ENCODE measurements at regions not wholly inside any gene's neighbourhood (a gene's known extent, or its start where the extent isn't known, plus 50 kb on each side); places are given as distances from the start of the nearest gene placed in this dataset.

GRCh38 chr16:59356709-59357108 is 622.6 kb upstream of the GOT2 start:
- DNase-seq = no peak
- H3K9me3 ChIP-seq = no peaks in the 10 kb centered on the region
- 15 to 16% methylated on average over 1 of the region's 1 CpG for WGBS, 2 donors
- H3K27me3 ChIP-seq = no peaks in the 10 kb centered on the region
- TF ChIP-seq POLR2A (IDR thresholded peaks at IDR 0.05) = no peak
- TF ChIP-seq POLR2AphosphoS5 (IDR thresholded peaks at IDR 0.05) = no peak
- no peak for TF ChIP-seq EP300 (IDR thresholded peaks at IDR 0.05)
- no peaks in the 10 kb centered on the region for H3K4me1 ChIP-seq
- H3K36me3 ChIP-seq = no peaks in the 10 kb centered on the region
- intact Hi-C loops (cut with DNase I) = no loop called here
- H3K4me3 ChIP-seq = no peak overlapping the region
- no peak overlapping the region for H3K27ac ChIP-seq

GRCh38 chr16:59356144-59356543 is 622.0 kb upstream of the GOT2 start:
- Histone ChIP-seq H3K27me3 (no peaks in the 10 kb centered on the region), H3K4me3 (no peak overlapping the region), H3K4me1 (no peaks in the 10 kb centered on the region), H3K9me3 (no peaks in the 10 kb centered on the region), H3K27ac (no peak overlapping the region), H3K36me3 (no peaks in the 10 kb centered on the region)
- no peak for DNase-seq
- intact Hi-C loops (cut with DNase I) = no loop called here
- TF ChIP-seq CTCF (IDR thresholded peaks at IDR 0.05) (no peak), POLR2AphosphoS5 (IDR thresholded peaks at IDR 0.05) (no peak), POLR2A (IDR thresholded peaks at IDR 0.05) (no peak), EP300 (IDR thresholded peaks at IDR 0.05) (no peak)
- 65 to 70% methylated on average over 5 of the region's 5 CpGs for WGBS, 2 donors

- Histone ChIP-seq H3K4me1 (no peaks in the 10 kb centered on the region), H3K9me3 (no peaks in the 10 kb centered on the region), H3K36me3 (no peaks in the 10 kb centered on the region), H3K27ac (no peak overlapping the region), H3K27me3 (no peaks in the 10 kb centered on the region), H3K4me3 (no peak overlapping the region)
- DNase-seq = no peak
- WGBS, 2 donors = 36 to 57% methylated on average over 2 of the region's 2 CpGs
- TF ChIP-seq POLR2AphosphoS5 (IDR thresholded peaks at IDR 0.05) (no peak), POLR2A (IDR thresholded peaks at IDR 0.05) (no peak), EP300 (IDR thresholded peaks at IDR 0.05) (no peak), CTCF (IDR thresholded peaks at IDR 0.05) (no peak)
- intact Hi-C loops (cut with DNase I) = no loop called here
Observed at GRCh38 chr16:59355704-59356103, 621.6 kb upstream of the GOT2 start.

- WGBS, 2 donors = 82 to 91% methylated on average over 6 of the region's 6 CpGs
- Histone ChIP-seq H3K36me3 (no peaks in the 10 kb centered on the region), H3K27ac (no peak overlapping the region), H3K4me1 (no peaks in the 10 kb centered on the region), H3K4me3 (no peak overlapping the region), H3K9me3 (no peaks in the 10 kb centered on the region), H3K27me3 (no peaks in the 10 kb centered on the region)
- TF ChIP-seq CTCF (IDR thresholded peaks at IDR 0.05) = no peak
- no peak for TF ChIP-seq EP300 (IDR thresholded peaks at IDR 0.05)
- no peak for TF ChIP-seq POLR2AphosphoS5 (IDR thresholded peaks at IDR 0.05)
- TF ChIP-seq POLR2A (IDR thresholded peaks at IDR 0.05) = no peak
- no peak for DNase-seq
- intact Hi-C loops (cut with DNase I) = no loop called here
Observed at GRCh38 chr16:59351305-59351903, 617.3 kb upstream of the GOT2 start.

- H3K4me3 ChIP-seq = no peak overlapping the region
- H3K27me3 ChIP-seq = no peaks in the 10 kb centered on the region
- H3K36me3 ChIP-seq = no peaks in the 10 kb centered on the region
- intact Hi-C loops (cut with DNase I) = no loop called here
- 85 to 91% methylated on average over 2 of the region's 2 CpGs for WGBS, 2 donors
- no peaks in the 10 kb centered on the region for H3K9me3 ChIP-seq
- H3K27ac ChIP-seq = no peak overlapping the region
- DNase-seq = no peak
- H3K4me1 ChIP-seq = no peaks in the 10 kb centered on the region
- TF ChIP-seq POLR2AphosphoS5 (IDR thresholded peaks at IDR 0.05) (no peak), CTCF (IDR thresholded peaks at IDR 0.05) (no peak), EP300 (IDR thresholded peaks at IDR 0.05) (no peak), POLR2A (IDR thresholded peaks at IDR 0.05) (no peak)
Observed at GRCh38 chr16:59350670-59351069, 616.6 kb upstream of the GOT2 start.
